Neural cell (in vitro differentiated cells): ENCODE measurements at regions not wholly inside any gene's neighbourhood (a gene's known extent, or its start where the extent isn't known, plus 50 kb on each side); places are given as distances from the start of the nearest gene placed in this dataset.

Experiments
- EP300 ChIP-seq: fragments of 450-650 bp; conservative IDR thresholded peaks from 2 replicates; pipeline ENCODE4 v1.6.1; 2014; ENCODE audit warnings: antibody characterized with exemption, mild to moderate bottlenecking, moderate library complexity; ENCODE audit not compliant: poor library complexity, severe bottlenecking
- EZH2 ChIP-seq: fragments of 200-600, 300-800 bp; shearing (Covaris generic), sonication (generic); IDR thresholded peaks from 2 replicates; pipeline ENCODE4 v1.6.1; 2014; ENCODE audit warnings: antibody characterized with exemption, low read length, borderline replicate concordance, mild to moderate bottlenecking; ENCODE audit not compliant: insufficient read depth, poor library complexity, severe bottlenecking
- MXI1 ChIP-seq: fragments of 450-650 bp; conservative IDR thresholded peaks from 2 replicates; pipeline ENCODE4 v1.6.1; 2014; ENCODE audit warnings: antibody characterized with exemption, mild to moderate bottlenecking; ENCODE audit not compliant: poor library complexity, severe bottlenecking
- POLR2AphosphoS5 ChIP-seq: IDR thresholded peaks from 2 replicates; pipeline ENCODE4 v1.6.1; 2012
- RAD21 ChIP-seq: fragments of 450-650 bp; conservative IDR thresholded peaks from 2 replicates; pipeline ENCODE4 v1.6.1; 2014; ENCODE audit warnings: antibody characterized with exemption, mild to moderate bottlenecking, moderate library complexity
- SMC3 ChIP-seq: fragments of 450-650 bp; conservative IDR thresholded peaks from 2 replicates; pipeline ENCODE4 v1.6.1; 2014; ENCODE audit warnings: antibody characterized with exemption, mild to moderate bottlenecking, moderate library complexity; ENCODE audit not compliant: poor library complexity
- TAF1 ChIP-seq: IDR thresholded peaks from 2 replicates; pipeline ENCODE4 v1.6.1; 2012; ENCODE audit warnings: low read depth
- TF ChIP-seq, protein P1 (sequence below): fragments of 450-650 bp; IDR thresholded peaks from 2 replicates; pipeline ENCODE4 v1.5.1; 2014; ENCODE audit warnings: antibody characterized with exemption, mild to moderate bottlenecking, moderate library complexity; ENCODE audit not compliant: poor library complexity, severe bottlenecking
- TF ChIP-seq, protein P2 (sequence below): IDR thresholded peaks from 2 replicates; pipeline ENCODE4 v1.6.1; 2012; ENCODE audit warnings: borderline replicate concordance

DNA sequence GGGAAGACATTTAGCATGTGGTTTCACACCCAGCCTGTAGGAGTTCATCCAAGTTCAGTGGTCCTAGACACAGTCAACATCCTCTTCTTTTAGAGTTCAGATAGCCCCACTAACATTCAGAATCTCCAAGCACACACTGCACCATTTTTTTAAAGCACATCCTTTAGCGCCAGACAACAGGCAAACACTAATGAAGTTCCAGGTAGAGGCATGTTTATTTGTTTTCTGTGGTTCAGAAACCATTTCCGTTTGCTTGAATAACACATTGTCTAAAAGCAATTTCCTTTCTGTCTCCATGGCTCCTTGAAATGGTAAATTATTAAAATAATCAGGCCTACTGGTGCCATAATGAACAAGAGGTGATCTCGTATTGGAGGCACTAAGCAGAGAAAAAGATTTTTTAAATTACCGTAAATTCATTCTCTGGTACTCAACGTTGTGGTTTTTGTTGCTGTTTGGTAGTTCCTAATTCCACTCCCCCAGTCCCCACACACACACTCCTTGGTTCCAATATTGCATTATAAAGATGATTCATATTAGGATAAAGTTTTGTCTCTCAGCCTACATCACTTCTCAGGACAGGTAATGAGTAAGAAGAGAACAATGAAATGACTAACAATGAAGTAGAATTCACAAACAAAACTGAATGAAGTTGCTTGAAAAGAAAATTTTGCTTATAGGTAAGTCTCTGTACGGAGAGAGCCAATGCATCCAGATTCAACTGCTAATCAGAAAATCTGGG lies 153.1 kb downstream of the PCSK1 start:
- TF ChIP-seq, protein P1, sequence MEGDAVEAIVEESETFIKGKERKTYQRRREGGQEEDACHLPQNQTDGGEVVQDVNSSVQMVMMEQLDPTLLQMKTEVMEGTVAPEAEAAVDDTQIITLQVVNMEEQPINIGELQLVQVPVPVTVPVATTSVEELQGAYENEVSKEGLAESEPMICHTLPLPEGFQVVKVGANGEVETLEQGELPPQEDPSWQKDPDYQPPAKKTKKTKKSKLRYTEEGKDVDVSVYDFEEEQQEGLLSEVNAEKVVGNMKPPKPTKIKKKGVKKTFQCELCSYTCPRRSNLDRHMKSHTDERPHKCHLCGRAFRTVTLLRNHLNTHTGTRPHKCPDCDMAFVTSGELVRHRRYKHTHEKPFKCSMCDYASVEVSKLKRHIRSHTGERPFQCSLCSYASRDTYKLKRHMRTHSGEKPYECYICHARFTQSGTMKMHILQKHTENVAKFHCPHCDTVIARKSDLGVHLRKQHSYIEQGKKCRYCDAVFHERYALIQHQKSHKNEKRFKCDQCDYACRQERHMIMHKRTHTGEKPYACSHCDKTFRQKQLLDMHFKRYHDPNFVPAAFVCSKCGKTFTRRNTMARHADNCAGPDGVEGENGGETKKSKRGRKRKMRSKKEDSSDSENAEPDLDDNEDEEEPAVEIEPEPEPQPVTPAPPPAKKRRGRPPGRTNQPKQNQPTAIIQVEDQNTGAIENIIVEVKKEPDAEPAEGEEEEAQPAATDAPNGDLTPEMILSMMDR, result no peak
- TF ChIP-seq TAF1, result no peak
- no peak for TF ChIP-seq EZH2
- no peak for TF ChIP-seq EP300
- TF ChIP-seq MXI1, result no peak
- TF ChIP-seq RAD21, result no peak
- TF ChIP-seq SMC3, result no peak
- TF ChIP-seq POLR2AphosphoS5, result no peak
- TF ChIP-seq, protein P2, sequence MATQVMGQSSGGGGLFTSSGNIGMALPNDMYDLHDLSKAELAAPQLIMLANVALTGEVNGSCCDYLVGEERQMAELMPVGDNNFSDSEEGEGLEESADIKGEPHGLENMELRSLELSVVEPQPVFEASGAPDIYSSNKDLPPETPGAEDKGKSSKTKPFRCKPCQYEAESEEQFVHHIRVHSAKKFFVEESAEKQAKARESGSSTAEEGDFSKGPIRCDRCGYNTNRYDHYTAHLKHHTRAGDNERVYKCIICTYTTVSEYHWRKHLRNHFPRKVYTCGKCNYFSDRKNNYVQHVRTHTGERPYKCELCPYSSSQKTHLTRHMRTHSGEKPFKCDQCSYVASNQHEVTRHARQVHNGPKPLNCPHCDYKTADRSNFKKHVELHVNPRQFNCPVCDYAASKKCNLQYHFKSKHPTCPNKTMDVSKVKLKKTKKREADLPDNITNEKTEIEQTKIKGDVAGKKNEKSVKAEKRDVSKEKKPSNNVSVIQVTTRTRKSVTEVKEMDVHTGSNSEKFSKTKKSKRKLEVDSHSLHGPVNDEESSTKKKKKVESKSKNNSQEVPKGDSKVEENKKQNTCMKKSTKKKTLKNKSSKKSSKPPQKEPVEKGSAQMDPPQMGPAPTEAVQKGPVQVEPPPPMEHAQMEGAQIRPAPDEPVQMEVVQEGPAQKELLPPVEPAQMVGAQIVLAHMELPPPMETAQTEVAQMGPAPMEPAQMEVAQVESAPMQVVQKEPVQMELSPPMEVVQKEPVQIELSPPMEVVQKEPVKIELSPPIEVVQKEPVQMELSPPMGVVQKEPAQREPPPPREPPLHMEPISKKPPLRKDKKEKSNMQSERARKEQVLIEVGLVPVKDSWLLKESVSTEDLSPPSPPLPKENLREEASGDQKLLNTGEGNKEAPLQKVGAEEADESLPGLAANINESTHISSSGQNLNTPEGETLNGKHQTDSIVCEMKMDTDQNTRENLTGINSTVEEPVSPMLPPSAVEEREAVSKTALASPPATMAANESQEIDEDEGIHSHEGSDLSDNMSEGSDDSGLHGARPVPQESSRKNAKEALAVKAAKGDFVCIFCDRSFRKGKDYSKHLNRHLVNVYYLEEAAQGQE, result no peak
